ENCODE measurements at regions not wholly inside any gene's neighbourhood (a gene's known extent, or its start where the extent isn't known, plus 50 kb on each side); places are given as distances from the start of the nearest gene placed in this dataset.

DNA sequence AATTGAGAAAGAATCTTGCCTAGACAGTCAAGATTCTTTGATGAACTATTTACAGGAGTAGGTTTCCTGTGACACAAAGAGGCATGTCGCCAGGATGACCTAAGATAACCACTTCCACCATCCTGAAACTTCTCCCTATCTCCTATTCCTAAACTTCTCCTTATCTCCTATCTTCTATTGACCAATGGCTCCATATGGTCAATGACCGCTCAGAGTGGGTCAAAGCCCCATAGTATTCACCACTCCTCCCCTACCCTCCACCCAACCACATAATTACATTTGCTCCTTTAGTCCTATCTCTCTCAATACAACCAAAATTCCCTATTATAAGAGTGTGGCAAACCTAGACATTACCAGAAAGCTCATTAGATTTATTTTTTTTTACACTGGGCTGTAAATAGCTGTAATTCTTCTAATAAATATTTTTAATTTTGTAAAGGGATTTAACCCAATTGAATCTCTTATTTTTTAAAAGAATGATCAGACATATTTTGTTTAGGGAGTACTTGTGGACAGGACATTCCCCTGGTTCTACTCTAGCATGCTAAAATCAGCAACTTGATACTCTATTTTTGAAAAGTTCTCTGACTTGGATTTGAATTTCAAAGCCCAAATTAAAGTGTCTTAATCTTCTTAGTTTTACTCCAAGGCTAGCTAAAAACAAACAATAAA lies 416.0 kb upstream of the CCNH start:
- no TSS peak for BruUV-seq (replicated peaks)
- Histone ChIP-seq H3K9me3 (ENCODE audit: control insufficient read depth, insufficient read depth, low read depth, low read length) (no peaks in the 10 kb centered on the region), H3K4me1 (ENCODE audit: control insufficient read depth, insufficient read depth, low read length) (no peaks in the 10 kb centered on the region), H3K4me3 (ENCODE audit: low read depth in 2 of 2, low read length in 2 of 2) (no peak overlapping the region), H3K27ac (ENCODE audit: low read length) (no peak overlapping the region), H3K27me3 (ENCODE audit: control insufficient read depth, insufficient read depth, low read length) (no peaks in the 10 kb centered on the region), H3K36me3 (ENCODE audit: control insufficient read depth, insufficient read depth, low read length) (no peaks in the 10 kb centered on the region)
- ChIA-PET CTCF (no interaction called here), POLR2A (interaction anchor here (0.5 kb wide), 1 partner anchor 508 kb away, joined by 6 read pairs; no protein-coding TSS in a partner anchor)
- in situ Hi-C loops (cut with HindIII; ENCODE audit: low pct_unique_long_range_greater_than_20kb, low sequenced_read_pairs) = no loop called here
- intact Hi-C loops (cut with micrococcal nuclease; ENCODE audit: unreplicated experiment) = no loop called here
- DNase-seq (ENCODE audit: low read depth, low spot score) (no peak), ATAC-seq (no peak)
- TF ChIP-seq POLR2AphosphoS5 (IDR thresholded peaks at IDR 0.05; ENCODE audit: low read depth, low read length) = no peak
- TF ChIP-seq, protein P1, sequence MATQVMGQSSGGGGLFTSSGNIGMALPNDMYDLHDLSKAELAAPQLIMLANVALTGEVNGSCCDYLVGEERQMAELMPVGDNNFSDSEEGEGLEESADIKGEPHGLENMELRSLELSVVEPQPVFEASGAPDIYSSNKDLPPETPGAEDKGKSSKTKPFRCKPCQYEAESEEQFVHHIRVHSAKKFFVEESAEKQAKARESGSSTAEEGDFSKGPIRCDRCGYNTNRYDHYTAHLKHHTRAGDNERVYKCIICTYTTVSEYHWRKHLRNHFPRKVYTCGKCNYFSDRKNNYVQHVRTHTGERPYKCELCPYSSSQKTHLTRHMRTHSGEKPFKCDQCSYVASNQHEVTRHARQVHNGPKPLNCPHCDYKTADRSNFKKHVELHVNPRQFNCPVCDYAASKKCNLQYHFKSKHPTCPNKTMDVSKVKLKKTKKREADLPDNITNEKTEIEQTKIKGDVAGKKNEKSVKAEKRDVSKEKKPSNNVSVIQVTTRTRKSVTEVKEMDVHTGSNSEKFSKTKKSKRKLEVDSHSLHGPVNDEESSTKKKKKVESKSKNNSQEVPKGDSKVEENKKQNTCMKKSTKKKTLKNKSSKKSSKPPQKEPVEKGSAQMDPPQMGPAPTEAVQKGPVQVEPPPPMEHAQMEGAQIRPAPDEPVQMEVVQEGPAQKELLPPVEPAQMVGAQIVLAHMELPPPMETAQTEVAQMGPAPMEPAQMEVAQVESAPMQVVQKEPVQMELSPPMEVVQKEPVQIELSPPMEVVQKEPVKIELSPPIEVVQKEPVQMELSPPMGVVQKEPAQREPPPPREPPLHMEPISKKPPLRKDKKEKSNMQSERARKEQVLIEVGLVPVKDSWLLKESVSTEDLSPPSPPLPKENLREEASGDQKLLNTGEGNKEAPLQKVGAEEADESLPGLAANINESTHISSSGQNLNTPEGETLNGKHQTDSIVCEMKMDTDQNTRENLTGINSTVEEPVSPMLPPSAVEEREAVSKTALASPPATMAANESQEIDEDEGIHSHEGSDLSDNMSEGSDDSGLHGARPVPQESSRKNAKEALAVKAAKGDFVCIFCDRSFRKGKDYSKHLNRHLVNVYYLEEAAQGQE (IDR thresholded peaks at IDR 0.05; ENCODE audit: insufficient read depth in 1 of 2, low read depth in 2 of 2, low read length in 1 of 2) = no peak
- no peak for TF ChIP-seq TCF7L2 (IDR thresholded peaks at IDR 0.05; ENCODE audit: low read depth, low read length)
- TF ChIP-seq, protein P2, sequence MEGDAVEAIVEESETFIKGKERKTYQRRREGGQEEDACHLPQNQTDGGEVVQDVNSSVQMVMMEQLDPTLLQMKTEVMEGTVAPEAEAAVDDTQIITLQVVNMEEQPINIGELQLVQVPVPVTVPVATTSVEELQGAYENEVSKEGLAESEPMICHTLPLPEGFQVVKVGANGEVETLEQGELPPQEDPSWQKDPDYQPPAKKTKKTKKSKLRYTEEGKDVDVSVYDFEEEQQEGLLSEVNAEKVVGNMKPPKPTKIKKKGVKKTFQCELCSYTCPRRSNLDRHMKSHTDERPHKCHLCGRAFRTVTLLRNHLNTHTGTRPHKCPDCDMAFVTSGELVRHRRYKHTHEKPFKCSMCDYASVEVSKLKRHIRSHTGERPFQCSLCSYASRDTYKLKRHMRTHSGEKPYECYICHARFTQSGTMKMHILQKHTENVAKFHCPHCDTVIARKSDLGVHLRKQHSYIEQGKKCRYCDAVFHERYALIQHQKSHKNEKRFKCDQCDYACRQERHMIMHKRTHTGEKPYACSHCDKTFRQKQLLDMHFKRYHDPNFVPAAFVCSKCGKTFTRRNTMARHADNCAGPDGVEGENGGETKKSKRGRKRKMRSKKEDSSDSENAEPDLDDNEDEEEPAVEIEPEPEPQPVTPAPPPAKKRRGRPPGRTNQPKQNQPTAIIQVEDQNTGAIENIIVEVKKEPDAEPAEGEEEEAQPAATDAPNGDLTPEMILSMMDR (IDR thresholded peaks at IDR 0.05) = no peak
- TF ChIP-seq SIN3A (IDR thresholded peaks at IDR 0.05; ENCODE audit: borderline replicate concordance, insufficient read depth, low read depth, low read length) = no peak

DNA sequence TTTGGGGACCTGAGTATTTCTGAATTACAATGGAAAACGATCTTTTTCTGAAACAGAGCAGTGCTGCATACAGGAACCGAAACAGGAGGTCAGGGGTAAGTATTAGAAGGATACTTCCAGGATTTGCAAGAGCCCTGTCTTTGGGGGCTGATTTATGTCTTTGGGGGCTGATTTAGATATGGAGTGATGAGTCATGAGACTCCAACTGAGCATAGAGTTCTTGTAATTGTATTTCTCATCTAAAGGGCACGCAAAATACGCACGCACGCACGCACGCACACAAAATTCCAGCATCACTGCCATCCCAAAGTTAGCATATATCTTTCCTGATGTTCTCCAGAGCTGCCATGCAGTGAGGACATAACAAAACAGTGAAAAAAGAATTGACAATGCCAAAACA lies 414.8 kb upstream of the CCNH start:
- Histone ChIP-seq H3K27me3 (ENCODE audit: control insufficient read depth, insufficient read depth, low read length) (no peaks in the 10 kb centered on the region), H3K4me3 (ENCODE audit: low read depth in 2 of 2, low read length in 2 of 2) (no peak overlapping the region), H3K4me1 (ENCODE audit: control insufficient read depth, insufficient read depth, low read length) (no peaks in the 10 kb centered on the region), H3K36me3 (ENCODE audit: control insufficient read depth, insufficient read depth, low read length) (no peaks in the 10 kb centered on the region), H3K9me3 (ENCODE audit: control insufficient read depth, insufficient read depth, low read depth, low read length) (no peaks in the 10 kb centered on the region), H3K27ac (ENCODE audit: low read length) (no peak overlapping the region)
- intact Hi-C loops (cut with micrococcal nuclease; ENCODE audit: unreplicated experiment) = no loop called here
- BruUV-seq (replicated peaks) = no TSS peak
- no peak for ATAC-seq
- TF ChIP-seq POLR2AphosphoS5 (IDR thresholded peaks at IDR 0.05; ENCODE audit: low read depth, low read length) = no peak
- TF ChIP-seq, protein P2 (IDR thresholded peaks at IDR 0.05) = no peak
- TF ChIP-seq, protein P1 (IDR thresholded peaks at IDR 0.05; ENCODE audit: insufficient read depth in 1 of 2, low read depth in 2 of 2, low read length in 1 of 2) = no peak
- no peak for TF ChIP-seq TCF7L2 (IDR thresholded peaks at IDR 0.05; ENCODE audit: low read depth, low read length)
- TF ChIP-seq SIN3A (IDR thresholded peaks at IDR 0.05; ENCODE audit: borderline replicate concordance, insufficient read depth, low read depth, low read length) = no peak
- in situ Hi-C loops (cut with HindIII; ENCODE audit: low pct_unique_long_range_greater_than_20kb, low sequenced_read_pairs) = no loop called here
- DNase-seq (ENCODE audit: low read depth, low spot score) = no peak
- CTCF ChIA-PET = no interaction called here
- POLR2A ChIA-PET = no interaction called here

Measured in Panc1 (cell line).